ENCODE measurements at regions not wholly inside any gene's neighbourhood (a gene's known extent, or its start where the extent isn't known, plus 50 kb on each side); places are given as distances from the start of the nearest gene placed in this dataset.

DNA sequence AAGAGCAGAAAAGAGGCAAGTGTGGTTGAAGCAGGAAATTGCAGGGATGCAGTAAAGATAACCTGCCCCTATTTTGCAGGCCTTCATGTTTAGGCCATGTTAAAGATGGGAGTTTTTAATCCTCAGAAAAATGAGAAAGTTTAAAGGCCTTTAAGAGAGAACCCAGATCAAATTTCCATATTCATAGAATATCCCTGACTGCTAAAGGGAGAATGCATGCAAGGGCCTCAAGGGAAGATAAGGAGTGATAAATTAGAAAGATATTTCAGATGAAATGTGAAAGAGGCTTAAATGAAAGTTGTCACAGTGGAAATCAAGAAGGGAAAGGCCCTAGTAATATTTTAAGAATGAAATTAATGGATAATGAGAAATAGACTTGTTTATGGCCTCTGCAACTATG lies 292.1 kb downstream of the SATB1 start:
- ATAC-seq = no peak
- CTCF ChIA-PET = no interaction called here
- Histone ChIP-seq H3K9me3 (no peaks in the 10 kb centered on the region), H3K27ac (no peak overlapping the region), H3K4me3 (no peak overlapping the region), H3K4me2 (no peak overlapping the region), H3K4me1 (peaks cover 16% of the 10 kb centered on the region; the same call in 2 of the 3 replicates)
- POLR2A ChIA-PET = no interaction called here
- no peak for TF ChIP-seq JUN (IDR thresholded peaks at IDR 0.05)
- TF ChIP-seq SREBF2 (IDR thresholded peaks at IDR 0.05) = no peak
- TF ChIP-seq, protein P1, sequence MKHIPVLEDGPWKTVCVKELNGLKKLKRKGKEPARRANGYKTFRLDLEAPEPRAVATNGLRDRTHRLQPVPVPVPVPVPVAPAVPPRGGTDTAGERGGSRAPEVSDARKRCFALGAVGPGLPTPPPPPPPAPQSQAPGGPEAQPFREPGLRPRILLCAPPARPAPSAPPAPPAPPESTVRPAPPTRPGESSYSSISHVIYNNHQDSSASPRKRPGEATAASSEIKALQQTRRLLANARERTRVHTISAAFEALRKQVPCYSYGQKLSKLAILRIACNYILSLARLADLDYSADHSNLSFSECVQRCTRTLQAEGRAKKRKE (CRISPR knock-in tag; IDR thresholded peaks at IDR 0.05; ENCODE audit: low read depth) = no peak
- no peak for TF ChIP-seq POLR2A (IDR thresholded peaks at IDR 0.05; ENCODE audit: low read length)
- no peak for TF ChIP-seq HOXB13 (CRISPR knock-in tag; IDR thresholded peaks at IDR 0.05; ENCODE audit: low read depth)
- TF ChIP-seq MAFK (IDR thresholded peaks at IDR 0.05; ENCODE audit: partially characterized antibody) = no peak
- no peak for TF ChIP-seq SMC3 (IDR thresholded peaks at IDR 0.05)
- no peak for TF ChIP-seq MAX (IDR thresholded peaks at IDR 0.05)
- no peak for TF ChIP-seq ZSCAN20 (CRISPR knock-in tag; IDR thresholded peaks at IDR 0.05)
- no peak for TF ChIP-seq ESRRA (IDR thresholded peaks at IDR 0.05; ENCODE audit: borderline replicate concordance, low read length)
- TF ChIP-seq RARB (CRISPR knock-in tag; IDR thresholded peaks at IDR 0.05) = no peak
- TF ChIP-seq, protein P2, sequence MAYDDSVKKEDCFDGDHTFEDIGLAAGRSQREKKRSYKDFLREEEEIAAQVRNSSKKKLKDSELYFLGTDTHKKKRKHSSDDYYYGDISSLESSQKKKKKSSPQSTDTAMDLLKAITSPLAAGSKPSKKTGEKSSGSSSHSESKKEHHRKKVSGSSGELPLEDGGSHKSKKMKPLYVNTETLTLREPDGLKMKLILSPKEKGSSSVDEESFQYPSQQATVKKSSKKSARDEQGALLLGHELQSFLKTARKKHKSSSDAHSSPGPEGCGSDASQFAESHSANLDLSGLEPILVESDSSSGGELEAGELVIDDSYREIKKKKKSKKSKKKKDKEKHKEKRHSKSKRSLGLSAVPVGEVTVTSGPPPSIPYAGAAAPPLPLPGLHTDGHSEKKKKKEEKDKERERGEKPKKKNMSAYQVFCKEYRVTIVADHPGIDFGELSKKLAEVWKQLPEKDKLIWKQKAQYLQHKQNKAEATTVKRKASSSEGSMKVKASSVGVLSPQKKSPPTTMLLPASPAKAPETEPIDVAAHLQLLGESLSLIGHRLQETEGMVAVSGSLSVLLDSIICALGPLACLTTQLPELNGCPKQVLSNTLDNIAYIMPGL (CRISPR knock-in tag; IDR thresholded peaks at IDR 0.05; ENCODE audit: borderline replicate concordance) = no peak
- TF ChIP-seq BHLHE40 (IDR thresholded peaks at IDR 0.05; ENCODE audit: low read depth, low read length) = no peak
- no peak for TF ChIP-seq HES2 (IDR thresholded peaks at IDR 0.05)
- no peak for TF ChIP-seq TFCP2L1 (CRISPR knock-in tag; IDR thresholded peaks at IDR 0.05)
- no peak for DNase-seq (ENCODE audit: low read depth in 1 of 2, low spot score in 1 of 2)
- FAIRE-seq = no peak

GRCh38 chr3:18127859-18128681 lies 297.1 kb downstream of the SATB1 start:
- ChIA-PET CTCF (no interaction called here), POLR2A (no interaction called here)
- no peak for ATAC-seq
- Histone ChIP-seq H3K4me2 (no peak overlapping the region), H3K9me3 (no peaks in the 10 kb centered on the region), H3K4me1 (0 out of 3 replicates have a peak, but pooled peaks cover 4% of the 10 kb centered on the region), H3K4me3 (no peak overlapping the region), H3K27ac (no peak overlapping the region)
- WGBS (ENCODE audit: missing lambda C conversion rate) = 68% methylated on average over 11 of the region's 11 CpGs
- TF ChIP-seq ZNF302 (CRISPR knock-in tag; IDR thresholded peaks at IDR 0.05) (no peak), FOSB (CRISPR knock-in tag; IDR thresholded peaks at IDR 0.05) (no peak), TP53 (CRISPR knock-in tag; IDR thresholded peaks at IDR 0.05) (no peak), ZC3H11A (IDR thresholded peaks at IDR 0.05) (no peak), JUNB (IDR thresholded peaks at IDR 0.05) (no peak), CBX2 (IDR thresholded peaks at IDR 0.05; ENCODE audit: borderline replicate concordance, low read depth) (no peak), RNF2 (IDR thresholded peaks at IDR 0.05; ENCODE audit: borderline replicate concordance, low read depth) (no peak), CHD4 (IDR thresholded peaks at IDR 0.05; ENCODE audit: borderline replicate concordance) (no peak)
- DNase-seq (ENCODE audit: low read depth in 1 of 2, low spot score in 1 of 2) = no peak
- no peak for FAIRE-seq

Data from A549 (cell line).